Upper lobe of left lung (tissue), 4 donors: ENCODE measurements at regions not wholly inside any gene's neighbourhood (a gene's known extent, or its start where the extent isn't known, plus 50 kb on each side); places are given as distances from the start of the nearest gene placed in this dataset.

Experiments used
- CTCF ChIP-seq, 6 experiments: fragments of 450-650 bp in 4 of 6; fragments of 200-600 bp in 2 of 6; sonication (generic) in 2 of 6; IDR thresholded peaks; one replicate each; pipeline ENCODE4 v1.5.1; 2016 to 2019; ENCODE audit warnings: antibody characterized with exemption in 6 of 6
- EP300 ChIP-seq, 4 donors: sonication (generic); formaldehyde crosslinking; IDR thresholded peaks; one replicate each; pipeline ENCODE4 v1.5.1; 2017; ENCODE audit warnings: antibody characterized with exemption in 4 of 4, control low read depth in 2 of 4
- POLR2A ChIP-seq, 4 donors: fragments of 450-650 bp; IDR thresholded peaks; one replicate each; pipeline ENCODE4 v1.5.1; 2016 to 2017; ENCODE audit warnings: antibody characterized with exemption in 4 of 4, mild to moderate bottlenecking in 2 of 4
- POLR2AphosphoS5 ChIP-seq, 2 donors: sonication (generic); formaldehyde crosslinking; IDR thresholded peaks; one replicate each; pipeline ENCODE4 v1.5.1; 2017; ENCODE audit warnings: antibody characterized with exemption in 2 of 2

- TF ChIP-seq POLR2A (IDR thresholded peaks at IDR 0.05), result no peak
- no peak for TF ChIP-seq CTCF (IDR thresholded peaks at IDR 0.05)
- TF ChIP-seq EP300 (IDR thresholded peaks at IDR 0.05), result no peak
- TF ChIP-seq POLR2AphosphoS5 (IDR thresholded peaks at IDR 0.05), result no peak
Measured at GRCh38 chr7:52436278-52436677, 599.2 kb upstream of the POM121L12 start.
